GM10266 (cell line): ENCODE measurements at regions not wholly inside any gene's neighbourhood (a gene's known extent, or its start where the extent isn't known, plus 50 kb on each side); places are given as distances from the start of the nearest gene placed in this dataset.

Experiments used
- DNase-seq: peaks from one replicate; pipeline ENCODE4 v3.0.0; 2012; ENCODE audit errors: extremely low spot score
- TF ChIP-seq, protein P1 (sequence below): IDR thresholded peaks from 2 replicates; pipeline ENCODE4 v1.5.1; 2012; ENCODE audit warnings: mild to moderate bottlenecking, low read depth; ENCODE audit not compliant: control insufficient read depth, insufficient read depth; ENCODE audit errors: missing control alignments

- DNase-seq = no peak
- TF ChIP-seq, protein P1, sequence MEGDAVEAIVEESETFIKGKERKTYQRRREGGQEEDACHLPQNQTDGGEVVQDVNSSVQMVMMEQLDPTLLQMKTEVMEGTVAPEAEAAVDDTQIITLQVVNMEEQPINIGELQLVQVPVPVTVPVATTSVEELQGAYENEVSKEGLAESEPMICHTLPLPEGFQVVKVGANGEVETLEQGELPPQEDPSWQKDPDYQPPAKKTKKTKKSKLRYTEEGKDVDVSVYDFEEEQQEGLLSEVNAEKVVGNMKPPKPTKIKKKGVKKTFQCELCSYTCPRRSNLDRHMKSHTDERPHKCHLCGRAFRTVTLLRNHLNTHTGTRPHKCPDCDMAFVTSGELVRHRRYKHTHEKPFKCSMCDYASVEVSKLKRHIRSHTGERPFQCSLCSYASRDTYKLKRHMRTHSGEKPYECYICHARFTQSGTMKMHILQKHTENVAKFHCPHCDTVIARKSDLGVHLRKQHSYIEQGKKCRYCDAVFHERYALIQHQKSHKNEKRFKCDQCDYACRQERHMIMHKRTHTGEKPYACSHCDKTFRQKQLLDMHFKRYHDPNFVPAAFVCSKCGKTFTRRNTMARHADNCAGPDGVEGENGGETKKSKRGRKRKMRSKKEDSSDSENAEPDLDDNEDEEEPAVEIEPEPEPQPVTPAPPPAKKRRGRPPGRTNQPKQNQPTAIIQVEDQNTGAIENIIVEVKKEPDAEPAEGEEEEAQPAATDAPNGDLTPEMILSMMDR = no peak
Observed at GRCh38 chr13:111552891-111553655, 232.6 kb downstream of the TEX29 start.

DNA sequence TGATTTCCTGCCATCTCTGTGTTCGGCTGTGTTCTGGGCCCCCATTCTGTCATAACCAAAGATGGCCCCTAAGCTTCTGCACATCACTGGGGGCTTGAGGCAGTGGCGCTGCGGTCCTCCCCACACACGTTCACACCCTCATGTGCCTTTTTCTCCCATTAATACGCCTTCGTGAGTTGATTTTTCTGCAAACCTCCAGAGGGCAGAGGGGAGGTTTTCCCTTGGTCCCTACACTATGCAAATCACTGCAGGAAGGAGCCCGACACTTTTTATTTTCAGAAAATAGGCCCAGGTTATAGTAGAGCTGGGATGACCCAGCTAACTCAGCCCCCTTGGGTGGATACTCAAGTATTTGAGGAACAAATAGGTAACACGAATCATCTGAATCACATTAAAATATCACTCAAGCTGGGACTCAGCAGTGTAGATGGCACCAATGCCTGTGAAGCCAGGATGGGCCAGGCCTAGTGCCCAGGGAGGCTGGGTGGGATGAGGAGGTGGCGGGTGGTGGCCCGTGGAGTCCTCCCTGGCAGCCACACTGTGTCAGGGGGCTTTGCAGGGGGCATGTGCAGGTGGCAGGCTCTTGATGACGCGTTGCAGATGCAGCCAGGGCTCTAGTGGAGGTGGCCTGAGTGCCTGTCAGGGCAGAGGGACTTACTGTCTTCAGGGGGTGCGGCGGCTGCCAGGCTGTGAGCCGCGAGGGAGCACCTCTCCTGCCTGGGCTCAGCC is 234.3 kb downstream of the TEX29 start:
- TF ChIP-seq, protein P1 = no peak

GRCh38 chr13:111555268-111555808 is 234.9 kb downstream of the TEX29 start:
- TF ChIP-seq, protein P1 = no peak
- no peak for DNase-seq

More for the DNA sequence above, 234.3 kb downstream of the TEX29 start:
- DNase-seq = no peak

DNA sequence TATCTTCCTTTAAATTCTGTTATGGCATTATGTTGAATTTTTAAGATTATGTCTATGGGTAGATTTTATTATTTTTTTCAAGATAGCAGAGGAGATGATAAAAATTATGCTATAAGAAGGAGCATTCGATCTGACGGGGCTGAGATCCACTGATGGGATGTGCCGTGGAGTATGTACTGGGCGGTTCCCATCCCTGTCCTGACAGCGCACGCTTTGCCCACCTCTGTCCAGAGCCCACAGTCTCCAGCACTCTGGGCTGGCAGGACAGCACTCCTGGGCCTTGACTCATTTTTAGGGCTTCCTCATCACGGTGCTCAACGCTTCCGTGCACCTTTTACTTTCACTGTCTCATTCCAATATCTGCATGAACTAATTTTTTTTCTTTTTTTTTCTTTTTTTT is 235.5 kb downstream of the TEX29 start:
- TF ChIP-seq, protein P1 = no peak
- no peak for DNase-seq

GRCh38 chr13:111556496-111556895 is 236.1 kb downstream of the TEX29 start:
- no peak for DNase-seq
- TF ChIP-seq, protein P1 = no peak

GRCh38 chr13:111557921-111558699 is 237.7 kb downstream of the TEX29 start:
- DNase-seq = no peak
- TF ChIP-seq, protein P1 = no peak
